GM23338 (cell line): ENCODE measurements at regions not wholly inside any gene's neighbourhood (a gene's known extent, or its start where the extent isn't known, plus 50 kb on each side); places are given as distances from the start of the nearest gene placed in this dataset.

ENCODE experiments used
- ATAC-seq: fragments of 200-7000 bp; cut with Tn5 transposase; 3 replicates; pipeline ENCODE4 v1.9.1; 2020
- DNase-seq: peaks from one replicate; pipeline ENCODE4 v3.0.0-alpha.2; 2015; ENCODE audit warnings: low spot score
- H2AFZ ChIP-seq: fragments of 200-600 bp; sonication (generic); 2 replicates; pipeline ENCODE4 v1.8.0; 2016; ENCODE audit warnings: antibody characterized with exemption, mild to moderate bottlenecking, moderate library complexity
- H3F3A ChIP-seq: fragments of 200-600 bp; sonication (generic); replicated peaks from 2 replicates; pipeline ENCODE4 v1.8.0; 2017; ENCODE audit warnings: antibody characterized with exemption, mixed run types, low read depth
- H3K27ac ChIP-seq: fragments of 200-600 bp; sonication (generic); 2 replicates; pipeline ENCODE4 v1.6.1; 2016; ENCODE audit warnings: low read depth
- H3K27me3 ChIP-seq: fragments of 200-600 bp; sonication (generic); 2 replicates; pipeline ENCODE4 v1.8.0; 2016; ENCODE audit warnings: mild to moderate bottlenecking, mixed run types, moderate library complexity; ENCODE audit not compliant: insufficient read depth
- H3K36me3 ChIP-seq: fragments of 200-600 bp; sonication (generic); 2 replicates; pipeline ENCODE4 v1.8.0; 2016; ENCODE audit warnings: mild to moderate bottlenecking; ENCODE audit not compliant: insufficient read depth
- H3K4me1 ChIP-seq: fragments of 200-600 bp; sonication (generic); 2 replicates; pipeline ENCODE4 v1.8.0; 2016; ENCODE audit warnings: mild to moderate bottlenecking, moderate library complexity; ENCODE audit not compliant: insufficient read depth
- H3K4me2 ChIP-seq: fragments of 200-600 bp; sonication (generic); 2 replicates; pipeline ENCODE4 v1.7.1; 2017; ENCODE audit warnings: mixed run types
- H3K4me3 ChIP-seq: fragments of 200-600 bp; sonication (generic); 2 replicates; pipeline ENCODE4 v1.6.1; 2016; ENCODE audit warnings: mixed run types
- H3K79me2 ChIP-seq: fragments of 200-600 bp; sonication (generic); replicated peaks from 2 replicates; pipeline ENCODE4 v1.8.0; 2017; ENCODE audit warnings: mild to moderate bottlenecking; ENCODE audit not compliant: insufficient read depth
- H3K9me2 ChIP-seq: fragments of 200-600 bp; sonication (generic); 2 replicates; pipeline ENCODE4 v1.8.0; 2017; ENCODE audit not compliant: insufficient read depth
- H4K20me1 ChIP-seq: fragments of 200-600 bp; sonication (generic); replicated peaks from 2 replicates; pipeline ENCODE4 v1.8.0; 2017; ENCODE audit warnings: mild to moderate bottlenecking; ENCODE audit not compliant: insufficient read depth
- H3K27ac Mint-ChIP-seq: 2 replicates; pipeline ENCODE4 v1.8.0; 2020; ENCODE audit warnings: inconsistent platforms, mild to moderate bottlenecking, moderate library complexity, mixed read lengths
- H3K27me3 Mint-ChIP-seq: 3 replicates; pipeline ENCODE4 v1.8.0; 2022; ENCODE audit warnings: low read depth, mild to moderate bottlenecking, moderate library complexity, mixed read lengths, inconsistent platforms; ENCODE audit not compliant: insufficient read depth, poor library complexity
- H3K36me3 Mint-ChIP-seq: 3 replicates; pipeline ENCODE4 v1.8.0; 2021; ENCODE audit warnings: low read depth, mild to moderate bottlenecking, inconsistent platforms, moderate library complexity, mixed read lengths
- H3K4me1 Mint-ChIP-seq: 3 replicates; pipeline ENCODE4 v1.8.0; 2020; ENCODE audit warnings: mild to moderate bottlenecking, inconsistent platforms, mixed read lengths
- H3K4me3 Mint-ChIP-seq: 3 replicates; pipeline ENCODE4 v1.8.0; 2021; ENCODE audit warnings: moderate library complexity, mild to moderate bottlenecking, inconsistent platforms, mixed read lengths
- H3K9me3 Mint-ChIP-seq: 3 replicates; pipeline ENCODE4 v1.8.0; 2020; ENCODE audit warnings: moderate library complexity, mild to moderate bottlenecking, inconsistent platforms, mixed read lengths
- CREB1 ChIP-seq: fragments of 250-450 bp; sonication (Bioruptor Pico); IDR thresholded peaks from 2 replicates; pipeline ENCODE4 v1.5.0; 2020; ENCODE audit warnings: low read depth, mild to moderate bottlenecking, moderate library complexity
- CTCF ChIP-seq, 2 experiments: fragments of 200-600 bp in 1 of 2; sonication (generic) in 1 of 2; conservative IDR thresholded peaks; 2 replicates each; pipeline versions ENCODE4 v1.5.1 to v1.6.1; 2016 to 2017; ENCODE audit warnings: antibody characterized with exemption in 2 of 2, low read depth in 2 of 2, mild to moderate bottlenecking in 2 of 2, moderate library complexity in 1 of 2
- ETS1 ChIP-seq: IDR thresholded peaks from 2 replicates; pipeline ENCODE4 v1.6.1; 2016; ENCODE audit warnings: antibody characterized with exemption
- NANOG ChIP-seq: IDR thresholded peaks from 2 replicates; pipeline ENCODE4 v1.6.1; 2016; ENCODE audit warnings: antibody characterized with exemption, borderline replicate concordance
- POLR2AphosphoS5 ChIP-seq: IDR thresholded peaks from 2 replicates; pipeline ENCODE4 v1.6.1; 2016; ENCODE audit warnings: antibody characterized with exemption, low read depth
- REST ChIP-seq: IDR thresholded peaks from one replicate; pipeline ENCODE4 v1.6.1; 2018; ENCODE audit warnings: antibody characterized with exemption; ENCODE audit not compliant: unreplicated experiment
- STAT1 ChIP-seq: IDR thresholded peaks from one replicate; pipeline ENCODE4 v1.6.1; 2016; ENCODE audit warnings: antibody characterized with exemption; ENCODE audit not compliant: unreplicated experiment
- ZNF331 ChIP-seq: fragments of 250-450 bp; sonication (Bioruptor Pico); IDR thresholded peaks from 2 replicates; pipeline ENCODE4 v1.5.0; 2020; ENCODE audit warnings: low read depth, mild to moderate bottlenecking, moderate library complexity

DNA sequence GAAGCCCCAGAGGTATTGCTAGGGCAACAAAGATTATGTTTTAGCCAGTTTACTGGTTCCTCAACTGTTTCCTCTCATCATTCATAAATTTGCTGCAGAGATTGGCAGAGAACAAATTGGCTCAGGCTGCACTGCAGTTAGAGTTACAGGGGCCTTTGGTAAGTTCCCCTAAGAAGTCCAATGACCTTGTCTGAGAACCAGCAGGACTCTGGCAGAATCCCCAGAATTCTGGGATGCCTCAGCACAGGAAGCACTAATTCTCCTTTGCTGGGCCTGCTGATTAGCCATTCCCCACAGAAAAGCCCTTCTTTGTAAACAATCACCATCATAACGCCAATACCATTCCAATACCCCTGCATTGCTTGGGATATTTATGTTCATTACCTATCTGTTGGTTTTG is 151.3 kb downstream of the USP46 start (continued):
- no peak for TF ChIP-seq CTCF (conservative IDR thresholded peaks at IDR 0.05; ENCODE audit: low read depth in 2 of 2)
- TF ChIP-seq POLR2AphosphoS5, result no peak
- no peak for TF ChIP-seq ZNF331 (CRISPR knock-in tag)
- TF ChIP-seq STAT1, result no peak

DNA sequence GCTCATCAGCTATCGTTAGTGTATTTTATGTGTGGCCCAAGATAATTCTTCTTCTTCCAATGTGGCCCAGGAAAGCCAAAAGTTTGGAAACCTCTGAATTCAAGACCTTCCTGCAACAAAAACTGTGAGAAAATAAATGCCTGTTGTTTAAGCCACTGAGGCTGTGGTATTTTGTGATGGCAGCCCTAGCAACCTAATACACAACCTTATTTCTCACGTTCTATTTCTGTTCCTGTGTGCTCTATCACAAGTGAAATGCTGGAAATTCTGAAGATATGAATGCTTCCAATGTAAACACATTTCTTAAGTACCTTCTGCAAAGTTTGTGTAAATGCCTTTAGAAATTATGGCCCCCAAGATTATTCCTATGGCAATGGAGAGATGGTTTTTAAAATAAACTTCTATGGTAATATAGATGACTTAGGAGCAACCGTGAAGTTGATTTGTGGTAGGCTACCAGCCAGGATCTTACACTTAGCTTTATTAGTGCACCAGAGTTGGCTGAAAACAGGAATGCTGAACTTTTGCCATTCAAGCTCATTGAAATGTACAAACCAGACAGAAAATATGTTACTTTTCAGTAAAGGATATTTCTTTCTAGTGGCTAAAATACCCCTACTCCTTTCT is 148.0 kb downstream of the USP46 start:
- Histone ChIP-seq H3K4me2 (no peak overlapping the region), H3K27ac (no peak overlapping the region), H3K9me2 (peaks cover 4% of the 10 kb centered on the region), H3K27me3 (no peaks in the 10 kb centered on the region), H2AFZ (no peak overlapping the region), H4K20me1 (no peaks in the 10 kb centered on the region), H3K79me2 (no peaks in the 10 kb centered on the region), H3K4me1 (no peaks in the 10 kb centered on the region), H3K36me3 (no peaks in the 10 kb centered on the region), H3K4me3 (no peak overlapping the region), H3F3A (no peaks in the 10 kb centered on the region)
- H3K4me3 Mint-ChIP-seq, result no peak overlapping the region
- H3K27me3 Mint-ChIP-seq, result no peaks in the 10 kb centered on the region
- no peak overlapping the region for H3K27ac Mint-ChIP-seq
- no peaks in the 10 kb centered on the region for H3K4me1 Mint-ChIP-seq
- 0 out of 3 replicates have a peak, but pooled peaks cover 3% of the 10 kb centered on the region for H3K36me3 Mint-ChIP-seq
- TF ChIP-seq POLR2AphosphoS5, result no peak
- TF ChIP-seq NANOG, result no peak
- TF ChIP-seq CTCF (conservative IDR thresholded peaks at IDR 0.05; ENCODE audit: low read depth in 2 of 2), result no peak
- ATAC-seq, result no peak
- no peak for DNase-seq
- H3K9me3 Mint-ChIP-seq, result peaks cover 13% of the 10 kb centered on the region; the same call in 2 of the 3 replicates

DNA sequence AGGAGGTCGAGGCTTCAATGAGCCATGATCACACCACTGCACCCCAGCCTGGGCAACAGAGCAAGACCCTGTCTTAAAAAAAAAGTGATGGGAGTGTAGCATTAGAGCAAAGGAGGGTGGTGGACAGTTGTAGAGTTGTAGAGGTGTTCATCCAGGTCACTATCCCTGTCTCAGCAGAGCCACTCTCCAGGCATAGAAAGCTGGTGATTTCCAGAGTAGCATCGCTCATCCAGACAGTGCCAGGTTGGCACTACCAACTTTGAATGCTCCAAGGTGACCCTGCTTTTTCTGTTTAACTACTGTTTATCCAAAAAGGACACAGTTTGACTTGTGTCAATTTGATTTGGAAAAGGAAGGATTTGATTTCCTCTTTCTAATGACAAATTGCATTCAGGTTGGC is 147.3 kb downstream of the USP46 start:
- Histone ChIP-seq H3K36me3 (no peaks in the 10 kb centered on the region), H3K4me1 (no peaks in the 10 kb centered on the region), H3F3A (no peaks in the 10 kb centered on the region), H3K27me3 (no peaks in the 10 kb centered on the region), H3K4me3 (no peak overlapping the region), H3K4me2 (no peak overlapping the region), H3K27ac (no peak overlapping the region), H4K20me1 (no peaks in the 10 kb centered on the region), H3K79me2 (no peaks in the 10 kb centered on the region), H2AFZ (no peak overlapping the region), H3K9me2 (no peaks in the 10 kb centered on the region)
- Mint-ChIP-seq H3K9me3 (peaks cover 13% of the 10 kb centered on the region; the same call in 2 of the 3 replicates), H3K36me3 (0 out of 3 replicates have a peak, but pooled peaks cover 3% of the 10 kb centered on the region), H3K27ac (no peak overlapping the region), H3K4me1 (no peaks in the 10 kb centered on the region), H3K4me3 (no peak overlapping the region), H3K27me3 (peaks cover 1% of the 10 kb centered on the region)
- DNase-seq (no peak), ATAC-seq (no peak)
- TF ChIP-seq REST (no peak), ETS1 (no peak), CREB1 (CRISPR knock-in tag) (no peak), POLR2AphosphoS5 (no peak)
